Tibial nerve (tissue), 4 donors: ENCODE measurements at regions not wholly inside any gene's neighbourhood (a gene's known extent, or its start where the extent isn't known, plus 50 kb on each side); places are given as distances from the start of the nearest gene placed in this dataset.

Source experiments
- DNase-seq, 2 donors: peaks; one replicate each; pipeline ENCODE4 v3.0.0-alpha.2; 2019; ENCODE audit warnings: low spot score in 2 of 2
- H3K27ac ChIP-seq, 4 donors: fragments of 200-600 bp; sonication (generic) in 3 of 4; one replicate each; pipeline ENCODE4 v1.5.1; 2017 to 2019; ENCODE audit warnings: mild to moderate bottlenecking in 1 of 4
- H3K27me3 ChIP-seq, 2 donors: fragments of 200-600 bp; sonication (generic) in 1 of 2; one replicate each; pipeline versions ENCODE4 v1.5.1 to v1.6.0; 2017 to 2019
- H3K36me3 ChIP-seq, 3 donors: fragments of 200-600 bp; sonication (generic); one replicate each; pipeline ENCODE4 v1.5.1; 2018 to 2019
- H3K4me1 ChIP-seq, 4 donors: fragments of 200-600 bp; sonication (generic) in 3 of 4; one replicate each; pipeline ENCODE4 v1.5.1; 2017 to 2019
- H3K4me3 ChIP-seq, 4 donors: fragments of 200-600 bp; sonication (generic) in 3 of 4; one replicate each; pipeline ENCODE4 v1.5.1; 2017 to 2019; ENCODE audit warnings: mild to moderate bottlenecking in 1 of 4, moderate library complexity in 1 of 4
- H3K9me3 ChIP-seq, 4 donors: fragments of 200-600 bp; sonication (generic) in 3 of 4; one replicate each; pipeline ENCODE4 v1.5.1; 2017 to 2019
- CTCF ChIP-seq, 5 experiments: fragments of 200-600 bp in 3 of 5; fragments of 450-650 bp in 2 of 5; sonication (generic) in 3 of 5; IDR thresholded peaks; one replicate each; pipeline ENCODE4 v1.5.1; 2016 to 2019; ENCODE audit warnings: antibody characterized with exemption in 5 of 5, mild to moderate bottlenecking in 3 of 5, moderate library complexity in 2 of 5
- EP300 ChIP-seq, 2 donors: sonication (generic); formaldehyde crosslinking; IDR thresholded peaks; one replicate each; pipeline ENCODE4 v1.6.1; 2017; ENCODE audit warnings: antibody characterized with exemption in 2 of 2, mild to moderate bottlenecking in 1 of 2
- POLR2A ChIP-seq, 2 donors: fragments of 450-650 bp; IDR thresholded peaks; one replicate each; pipeline ENCODE4 v1.6.1; 2017; ENCODE audit warnings: antibody characterized with exemption in 2 of 2, mild to moderate bottlenecking in 2 of 2, moderate library complexity in 2 of 2
- WGBS, 2 donors: methylation state at CpG; one replicate each; pipeline ENCODE4 v1.1.5; 2018; 5-methylcytosine and 5-hydroxymethylcytosine counted together

- H3K36me3 ChIP-seq, result no peaks in the 10 kb centered on the region
- peaks cover 0 to 9% (median 0%) of the 10 kb centered on the region in 4 donors for H3K9me3 ChIP-seq
- no peak overlapping the region for H3K4me3 ChIP-seq
- peak in 1 of 2 donors; percentile 23 for DNase-seq
- TF ChIP-seq EP300 (IDR thresholded peaks at IDR 0.05) (no peak), CTCF (IDR thresholded peaks at IDR 0.05) (peak in 3 of 5 experiments; percentile 23 to 35 (median 27)), POLR2A (IDR thresholded peaks at IDR 0.05) (no peak)
- H3K27me3 ChIP-seq, result no peaks in the 10 kb centered on the region
- WGBS, 2 donors, result 15 to 16% methylated on average over 8 of the region's 8 CpGs
- no peaks in the 10 kb centered on the region for H3K4me1 ChIP-seq
- no peak overlapping the region for H3K27ac ChIP-seq
Observed at GRCh38 chr16:13866073-13866472, 53.9 kb upstream of the ERCC4 start.
